HPDE6-E6E7 (cell line): ENCODE measurements at regions not wholly inside any gene's neighbourhood (a gene's known extent, or its start where the extent isn't known, plus 50 kb on each side); places are given as distances from the start of the nearest gene placed in this dataset.
"Not testable (repeated sequence)": the region's sequence is repeated elsewhere in the genome, so short reads cannot be mapped to it uniquely, and the experiment has no call there.

Experiments
- DNase-seq: peaks from one replicate; pipeline ENCODE4 v3.0.0; 2011; ENCODE audit warnings: missing footprints; ENCODE audit errors: extremely low spot score

GRCh38 chr1:190975827-190976226 is 498.2 kb upstream of the BRINP3 start:
- no peak for DNase-seq

DNA sequence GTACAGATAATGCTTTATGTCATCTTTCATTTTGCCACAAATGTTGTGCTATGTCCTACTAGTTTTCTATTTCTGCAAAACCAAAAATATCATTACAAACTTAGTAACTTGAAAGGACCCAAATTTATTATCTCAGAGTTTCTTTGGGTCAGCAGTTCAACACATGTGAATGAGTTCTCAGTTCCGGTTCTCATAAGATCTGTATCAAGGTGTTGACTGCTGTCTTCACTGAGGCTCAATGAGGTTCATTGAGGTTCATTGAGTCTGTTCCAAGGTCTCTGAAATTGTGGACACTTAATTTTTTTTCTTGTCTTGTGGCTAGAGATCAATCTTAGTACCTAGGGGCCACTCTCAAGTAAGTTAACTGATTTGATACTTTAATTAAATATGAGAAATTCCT is 525.1 kb upstream of the BRINP3 start:
- DNase-seq: no peak

- no peak for DNase-seq
Observed at GRCh38 chr1:191016765-191017164, 539.1 kb upstream of the BRINP3 start.

GRCh38 chr1:191022856-191023255 is 545.2 kb upstream of the BRINP3 start:
- DNase-seq: no peak

- DNase-seq: no peak
Observed at GRCh38 chr1:191025896-191026642, 548.4 kb upstream of the BRINP3 start.

- DNase-seq: no peak
Observed at GRCh38 chr1:191026828-191027227, 549.2 kb upstream of the BRINP3 start.

GRCh38 chr1:191034132-191034531 is 556.5 kb upstream of the BRINP3 start:
- no peak for DNase-seq

DNA sequence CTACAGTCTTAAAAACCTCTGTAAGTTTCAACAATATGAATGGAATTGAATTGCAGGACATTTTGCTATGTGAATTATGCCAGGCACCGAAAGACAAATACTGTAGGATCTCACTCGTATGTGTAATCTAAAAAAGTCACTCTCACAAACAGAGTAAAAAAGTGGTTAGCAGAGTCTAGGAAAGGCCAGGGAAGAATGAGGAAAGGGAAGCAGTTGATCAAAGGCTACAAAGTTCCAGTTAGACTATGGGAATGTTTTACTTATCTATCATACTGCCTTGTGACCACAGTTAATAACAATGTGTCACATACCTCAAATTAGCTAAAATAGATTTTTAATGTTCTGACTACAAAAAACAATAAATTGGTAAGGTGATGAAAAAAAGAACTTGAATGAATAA is 565.4 kb upstream of the BRINP3 start:
- DNase-seq: no peak

- DNase-seq: no peak
Observed at GRCh38 chr1:191049781-191050180, 572.1 kb upstream of the BRINP3 start.

- no peak for DNase-seq
Observed at GRCh38 chr1:191052888-191053287, 575.2 kb upstream of the BRINP3 start.

DNA sequence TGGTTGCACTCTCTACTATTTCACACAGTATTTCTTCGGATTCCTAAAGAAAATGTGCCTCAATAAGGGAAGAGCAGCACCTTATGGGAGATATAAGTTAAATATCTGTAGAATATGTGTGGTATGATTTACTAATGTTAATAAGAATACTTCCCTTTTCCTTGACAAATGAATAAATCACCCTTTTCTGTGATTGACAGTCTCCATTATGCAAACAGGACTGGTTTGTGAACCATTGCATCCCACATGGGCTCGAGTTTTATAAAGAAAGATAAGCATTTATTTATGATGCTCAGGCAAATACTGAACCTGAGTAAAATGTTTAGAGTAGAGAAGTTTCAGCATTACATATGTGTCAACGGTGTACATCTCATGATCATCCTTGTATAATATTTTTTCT is 587.7 kb upstream of the BRINP3 start:
- DNase-seq: no peak

- DNase-seq: no peak
Observed at GRCh38 chr1:191065771-191066170, 588.1 kb upstream of the BRINP3 start.

- no peak for DNase-seq
Observed at GRCh38 chr1:191074881-191075280, 597.2 kb upstream of the BRINP3 start.

- not testable (repeated sequence) for DNase-seq
Observed at GRCh38 chr1:191083090-191083489, 605.4 kb upstream of the BRINP3 start.

DNA sequence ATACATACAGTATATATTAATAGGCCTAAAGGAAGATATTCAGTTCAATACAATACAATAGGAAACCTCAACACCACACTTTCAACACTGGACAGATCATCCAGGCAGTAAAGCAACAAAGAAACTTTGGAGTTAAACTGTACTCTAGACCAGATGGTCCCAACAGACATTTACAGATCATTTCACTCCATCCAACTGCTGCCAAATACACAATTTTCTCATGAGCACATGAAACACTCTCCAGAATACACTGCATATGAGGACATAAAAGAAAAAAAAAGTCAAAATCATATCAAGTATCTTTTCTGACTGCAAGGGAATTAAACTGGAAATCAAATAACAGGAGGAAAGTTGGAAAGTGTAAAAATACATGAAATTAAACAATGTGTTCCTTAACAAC is 607.5 kb upstream of the BRINP3 start:
- no peak for DNase-seq

DNA sequence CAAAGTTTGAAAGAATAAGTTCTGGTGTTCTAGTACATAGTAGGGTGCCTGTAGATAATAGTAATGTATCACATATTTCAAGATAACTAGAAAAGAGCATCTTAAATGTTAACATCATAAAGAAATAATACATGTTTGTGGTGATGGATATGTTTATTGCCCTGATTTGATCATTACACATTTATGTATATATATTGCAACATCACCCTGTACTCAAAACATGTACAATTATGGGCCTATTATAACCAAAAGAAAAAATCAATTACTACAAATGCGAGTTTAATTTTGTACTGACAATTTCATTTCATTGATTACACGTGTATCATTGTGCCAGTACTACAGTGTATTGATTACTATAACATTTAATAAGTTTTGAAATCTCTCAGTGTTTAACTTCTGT is 609.2 kb upstream of the BRINP3 start:
- no peak for DNase-seq

GRCh38 chr1:191096405-191096804 is 618.7 kb upstream of the BRINP3 start:
- DNase-seq: no peak

GRCh38 chr1:191099696-191100095 is 622.0 kb upstream of the BRINP3 start:
- DNase-seq: no peak

DNA sequence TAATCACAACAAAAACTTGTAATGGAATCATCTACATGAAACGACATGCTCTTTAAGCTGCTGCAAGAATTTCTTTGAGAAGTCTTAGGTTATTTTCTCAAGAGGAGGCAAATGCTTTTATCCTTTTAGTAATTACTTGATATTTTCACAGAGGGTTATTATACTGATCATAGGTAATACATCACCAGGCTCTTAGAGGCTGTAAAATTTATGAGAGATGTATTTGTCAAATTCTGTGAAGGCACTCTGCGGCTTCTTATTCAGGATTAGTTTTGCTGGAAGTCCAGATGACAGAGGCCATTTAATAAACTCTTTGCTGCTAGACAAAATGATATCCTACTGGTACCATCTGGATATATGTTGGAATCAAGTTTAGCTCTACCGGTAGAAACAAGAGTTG is 624.3 kb upstream of the BRINP3 start:
- no peak for DNase-seq

DNA sequence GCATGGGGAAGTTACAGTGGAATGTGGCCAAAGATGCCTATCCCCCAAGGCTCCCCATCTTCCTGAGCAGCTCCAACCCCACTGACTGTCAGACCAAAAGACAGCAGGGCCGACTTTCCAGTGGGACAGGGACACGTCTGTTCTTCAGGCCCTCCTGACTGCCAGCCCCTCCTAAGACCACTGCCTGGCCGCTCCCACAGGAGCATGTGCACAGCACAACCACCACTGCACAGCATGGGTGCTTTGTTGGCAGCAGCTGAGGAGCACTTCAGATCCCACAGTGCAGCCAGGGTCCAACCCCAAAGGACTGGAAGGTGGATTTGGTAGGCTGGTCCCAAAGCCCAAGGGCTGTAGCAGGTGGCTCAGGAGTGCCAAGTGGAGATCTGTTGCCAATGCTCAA is 648.3 kb upstream of the BRINP3 start:
- DNase-seq: no peak

- no peak for DNase-seq
Observed at GRCh38 chr1:191134796-191135195, 657.1 kb upstream of the BRINP3 start.

DNA sequence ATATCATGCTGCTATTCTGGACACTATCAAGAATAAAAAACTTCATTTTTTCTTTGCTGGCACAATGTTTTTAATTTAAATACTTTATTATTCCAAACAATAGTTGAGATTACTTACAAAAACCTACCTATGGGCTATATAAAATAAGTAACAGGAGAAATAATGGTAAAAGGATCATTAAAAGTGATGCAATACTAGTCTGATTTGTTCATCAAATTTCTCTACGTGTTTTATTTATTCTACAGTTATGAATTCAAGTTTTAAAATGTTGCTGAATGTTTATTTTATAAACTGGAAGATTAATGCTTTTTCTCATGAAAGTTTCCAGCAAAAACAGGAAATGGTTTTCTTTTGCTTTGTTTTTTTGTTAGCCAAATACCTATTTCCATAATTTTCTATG is 662.4 kb upstream of the BRINP3 start:
- no peak for DNase-seq

- no peak for DNase-seq
Observed at GRCh38 chr1:191142748-191143147, 665.1 kb upstream of the BRINP3 start.

DNA sequence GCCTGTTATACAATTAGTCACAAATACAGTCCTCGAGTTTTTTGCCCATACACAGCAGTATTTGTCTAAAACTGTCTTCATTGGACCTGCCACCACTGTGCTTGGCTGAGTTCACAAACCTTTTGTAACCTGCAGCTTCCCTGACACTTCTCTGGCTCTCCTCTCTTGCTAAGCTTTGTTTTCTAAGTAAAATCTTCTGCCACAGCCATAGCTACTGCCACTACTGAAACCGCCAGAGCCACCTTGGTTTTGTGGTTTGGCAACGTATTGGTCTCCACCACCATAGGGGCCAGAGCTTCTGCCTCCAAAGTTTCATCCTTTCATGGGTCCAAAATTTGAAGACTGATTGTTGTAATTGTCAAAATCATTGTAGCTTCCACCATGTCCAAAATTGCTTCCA is 668.2 kb upstream of the BRINP3 start:
- no peak for DNase-seq
